ENCODE measurements at regions not wholly inside any gene's neighbourhood (a gene's known extent, or its start where the extent isn't known, plus 50 kb on each side); places are given as distances from the start of the nearest gene placed in this dataset.

GRCh38 chr4:147071209-147071740, 125.6 kb upstream of the TTC29 start:
- H3K79me2 ChIP-seq (ENCODE audit: control insufficient read depth, insufficient read depth, low read length) = no peaks in the 10 kb centered on the region
- no peak overlapping the region for H3K9ac ChIP-seq (ENCODE audit: insufficient read depth in 1 of 2, low read depth in 2 of 2, low read length in 2 of 2)
- WGBS (ENCODE audit: insufficient coverage, low coverage, missing lambda C conversion rate) = under 1% methylated on average over 6 of the region's 6 CpGs
- BruUV-seq (replicated peaks) = no TSS peak
- POLR2A ChIA-PET = no interaction called here
- no peak overlapping the region for H3K4me2 ChIP-seq (ENCODE audit: insufficient read depth, low read length)
- H4K20me1 ChIP-seq (replicated peaks; ENCODE audit: control insufficient read depth, insufficient read depth, low read length) = no peaks in the 10 kb centered on the region
- ATAC-seq = no peak
- H3K4me3 ChIP-seq = no peak overlapping the region
- no peaks in the 10 kb centered on the region for H3K27me3 ChIP-seq (ENCODE audit: control insufficient read depth in 2 of 2, insufficient read depth in 2 of 2, low read length in 2 of 2)
- no peak for DNase-seq (ENCODE audit: extremely low read depth in 1 of 4, low spot score in 3 of 4)
- H3K36me3 ChIP-seq (ENCODE audit: control insufficient read depth, insufficient read depth, low read length) = no peaks in the 10 kb centered on the region
- TF ChIP-seq POLR3G (IDR thresholded peaks at IDR 0.05; ENCODE audit: extremely low read depth, insufficient read length, insufficient replicate concordance) (no peak), CC2D1A (IDR thresholded peaks at IDR 0.05) (no peak), ARID3B (CRISPR knock-in tag; IDR thresholded peaks at IDR 0.05; ENCODE audit: borderline replicate concordance) (no peak), TAF1 (IDR thresholded peaks at IDR 0.05; ENCODE audit: control insufficient read depth, extremely low read depth, insufficient read depth, low read length, severe bottlenecking) (no peak), ZNF695 (CRISPR knock-in tag; IDR thresholded peaks at IDR 0.05) (no peak), GABPA (tag; conservative IDR thresholded peaks at IDR 0.05; ENCODE audit: low read depth) (no peak), ILF3 (IDR thresholded peaks at IDR 0.05; ENCODE audit: borderline replicate concordance) (no peak), MECOM (CRISPR knock-in tag; IDR thresholded peaks at IDR 0.05) (no peak), NFE2 (IDR thresholded peaks at IDR 0.05; ENCODE audit: low read depth) (no peak), U2AF1 (optimal IDR thresholded peaks at IDR 0.05; ENCODE audit: low read depth, low read length) (no peak), CHD2 (IDR thresholded peaks at IDR 0.05; ENCODE audit: low read depth, low read length) (no peak)
- no peak for FAIRE-seq
- no peaks in the 10 kb centered on the region for H3K9me3 ChIP-seq (replicated peaks; ENCODE audit: control insufficient read depth, insufficient read depth, low read depth, low read length)
- H3K9me1 ChIP-seq (ENCODE audit: control insufficient read depth, insufficient read depth, low read length) = no peaks in the 10 kb centered on the region
- CTCF ChIA-PET (ENCODE audit: low intra/inter-chr PET ratio) = no interaction called here
- H2AFZ ChIP-seq (ENCODE audit: low read depth, low read length) = no peak overlapping the region
- H3K27ac ChIP-seq (ENCODE audit: extremely low read depth, low read depth, low read length) = no peak overlapping the region
- intact Hi-C loops (cut with micrococcal nuclease) (no loop called here), in situ Hi-C loops (cut with MboI) (no loop called here)
- no peaks in the 10 kb centered on the region for H3K4me1 ChIP-seq (replicated peaks in 1 of 2; ENCODE audit: control insufficient read depth in 2 of 2, insufficient read depth in 2 of 2, low read length in 2 of 2)
